ENCODE measurements at regions not wholly inside any gene's neighbourhood (a gene's known extent, or its start where the extent isn't known, plus 50 kb on each side); places are given as distances from the start of the nearest gene placed in this dataset.

- H3K27me3 ChIP-seq (ENCODE audit: insufficient read depth in 3 of 3, low read length in 2 of 3), result no peaks in the 10 kb centered on the region
- H3K36me3 ChIP-seq (ENCODE audit: insufficient read depth in 1 of 2, low read depth in 1 of 2), result no peaks in the 10 kb centered on the region
- H3K27ac ChIP-seq, result no peak overlapping the region
- no peak for TF ChIP-seq CTCF (IDR thresholded peaks at IDR 0.05)
- H3K9me3 ChIP-seq, result no peaks in the 10 kb centered on the region
- DNase-seq (no peak), ATAC-seq (no peak)
- 87 to 90% (median 89%) methylated on average over 3 of the region's 3 CpGs for WGBS, 3 donors
- intact Hi-C loops (cut with DNase I), result no loop called here
- no peak overlapping the region for H3K4me3 ChIP-seq
- H3K4me1 ChIP-seq, result no peaks in the 10 kb centered on the region
Observed at GRCh38 chr12:17333287-17333686, 727.3 kb upstream of the LMO3 start.

GRCh38 chr12:17326649-17327048 lies 720.7 kb upstream of the LMO3 start:
- DNase-seq, result no peak
- Histone ChIP-seq H3K27ac (no peak overlapping the region), H3K36me3 (ENCODE audit: insufficient read depth in 1 of 2, low read depth in 1 of 2) (no peaks in the 10 kb centered on the region), H3K4me1 (no peaks in the 10 kb centered on the region), H3K4me3 (no peak overlapping the region), H3K9me3 (no peaks in the 10 kb centered on the region), H3K27me3 (ENCODE audit: insufficient read depth in 3 of 3, low read length in 2 of 3) (no peaks in the 10 kb centered on the region)
- no peak for TF ChIP-seq CTCF (IDR thresholded peaks at IDR 0.05)
- no peak for ATAC-seq
- intact Hi-C loops (cut with DNase I), result no loop called here
- WGBS, 3 donors, result 50 to 67% (median 51%) methylated on average over 2 of the region's 2 CpGs

GRCh38 chr12:17322090-17322489 lies 716.1 kb upstream of the LMO3 start:
- H3K27ac ChIP-seq, result no peak overlapping the region
- no peak for TF ChIP-seq CTCF (IDR thresholded peaks at IDR 0.05)
- no peaks in the 10 kb centered on the region for H3K4me1 ChIP-seq
- intact Hi-C loops (cut with DNase I), result no loop called here
- WGBS, 3 donors, result 80 to 91% (median 83%) methylated on average over 2 of the region's 2 CpGs
- DNase-seq (no peak), ATAC-seq (no peak)
- H3K4me3 ChIP-seq, result no peak overlapping the region
- H3K27me3 ChIP-seq (ENCODE audit: insufficient read depth in 3 of 3, low read length in 2 of 3), result no peaks in the 10 kb centered on the region
- no peaks in the 10 kb centered on the region for H3K36me3 ChIP-seq (ENCODE audit: insufficient read depth in 1 of 2, low read depth in 1 of 2)
- no peaks in the 10 kb centered on the region for H3K9me3 ChIP-seq

- ATAC-seq, result no peak
- no peaks in the 10 kb centered on the region for H3K36me3 ChIP-seq (ENCODE audit: insufficient read depth in 1 of 2, low read depth in 1 of 2)
- no peak overlapping the region for H3K27ac ChIP-seq
- no peaks in the 10 kb centered on the region for H3K27me3 ChIP-seq (ENCODE audit: insufficient read depth in 3 of 3, low read length in 2 of 3)
- WGBS, 3 donors, result 86 to 90% (median 88%) methylated on average over 7 of the region's 7 CpGs
- no peak overlapping the region for H3K4me3 ChIP-seq
- TF ChIP-seq CTCF (IDR thresholded peaks at IDR 0.05), result no peak
- H3K4me1 ChIP-seq, result no peaks in the 10 kb centered on the region
- DNase-seq, result no peak
- intact Hi-C loops (cut with DNase I), result no loop called here
- H3K9me3 ChIP-seq, result no peaks in the 10 kb centered on the region
Observed at GRCh38 chr12:17304503-17305347, 698.8 kb upstream of the LMO3 start.

- no peaks in the 10 kb centered on the region for H3K36me3 ChIP-seq (ENCODE audit: insufficient read depth in 1 of 2, low read depth in 1 of 2)
- no peak overlapping the region for H3K4me3 ChIP-seq
- no peak for ATAC-seq
- no peak overlapping the region for H3K27ac ChIP-seq
- no peaks in the 10 kb centered on the region for H3K27me3 ChIP-seq (ENCODE audit: insufficient read depth in 3 of 3, low read length in 2 of 3)
- H3K4me1 ChIP-seq, result no peaks in the 10 kb centered on the region
- intact Hi-C loops (cut with DNase I), result no loop called here
- DNase-seq, result no peak
- TF ChIP-seq CTCF (IDR thresholded peaks at IDR 0.05), result no peak
- 87 to 91% (median 90%) methylated on average over 7 of the region's 7 CpGs for WGBS, 3 donors
- no peaks in the 10 kb centered on the region for H3K9me3 ChIP-seq
Observed at GRCh38 chr12:17302001-17302400, 696.0 kb upstream of the LMO3 start.

All from psoas muscle (tissue), 7 donors.